ENCODE measurements at regions not wholly inside any gene's neighbourhood (a gene's known extent, or its start where the extent isn't known, plus 50 kb on each side); places are given as distances from the start of the nearest gene placed in this dataset.

DNA sequence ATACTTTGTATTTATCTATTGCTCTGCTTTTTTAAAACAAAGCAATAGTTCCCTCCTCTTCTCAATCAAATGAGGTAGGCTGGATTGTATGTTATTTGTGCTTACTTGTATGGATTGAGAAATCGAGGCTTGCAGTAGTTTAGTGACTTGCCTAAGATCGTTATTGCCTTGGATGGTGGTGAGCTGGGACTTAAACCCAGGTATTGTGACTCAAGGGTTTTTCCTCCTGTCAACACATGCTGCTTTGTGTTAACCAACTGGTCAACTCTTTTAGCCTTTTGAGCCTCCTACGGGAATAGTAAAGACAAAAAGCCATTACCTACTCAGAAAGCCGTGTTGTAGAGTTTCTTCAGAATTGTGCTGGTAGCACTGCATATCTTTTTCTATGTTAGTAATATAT lies 95.2 kb upstream of the THUMPD2 start:
- ChIA-PET CTCF (interaction anchor here (0.5 kb wide), 1 partner anchor 1942 kb away, joined by 4 read pairs; no protein-coding TSS in a partner anchor), POLR2A (no interaction called here)
- no peak for DNase-seq (ENCODE audit: extremely low spot score)
- TF ChIP-seq ELF4 (IDR thresholded peaks at IDR 0.05) = no peak
- no peak for TF ChIP-seq SUZ12 (IDR thresholded peaks at IDR 0.05)
- TF ChIP-seq L3MBTL2 (conservative IDR thresholded peaks at IDR 0.05) = no peak
- TF ChIP-seq FOXK2 (IDR thresholded peaks at IDR 0.05) = no peak
- TF ChIP-seq NFRKB (IDR thresholded peaks at IDR 0.05) = no peak
- no peak for TF ChIP-seq ZNF384 (IDR thresholded peaks at IDR 0.05)
- no peak for TF ChIP-seq HDGF (IDR thresholded peaks at IDR 0.05; ENCODE audit: borderline replicate concordance)
- no peak for TF ChIP-seq TARDBP (IDR thresholded peaks at IDR 0.05)
- no peak for TF ChIP-seq FOXA1 (IDR thresholded peaks at IDR 0.05)
- no peak for TF ChIP-seq CTBP1 (IDR thresholded peaks at IDR 0.05; ENCODE audit: borderline replicate concordance)
- TF ChIP-seq LEF1 (IDR thresholded peaks at IDR 0.05; ENCODE audit: borderline replicate concordance) = no peak
- no peak for TF ChIP-seq BHLHE40 (IDR thresholded peaks at IDR 0.05; ENCODE audit: borderline replicate concordance)
- TF ChIP-seq PKNOX1 (IDR thresholded peaks at IDR 0.05) = no peak
- TF ChIP-seq FOXM1 (IDR thresholded peaks at IDR 0.05; ENCODE audit: borderline replicate concordance) = no peak
- no peak for TF ChIP-seq ARNT (IDR thresholded peaks at IDR 0.05)

DNA sequence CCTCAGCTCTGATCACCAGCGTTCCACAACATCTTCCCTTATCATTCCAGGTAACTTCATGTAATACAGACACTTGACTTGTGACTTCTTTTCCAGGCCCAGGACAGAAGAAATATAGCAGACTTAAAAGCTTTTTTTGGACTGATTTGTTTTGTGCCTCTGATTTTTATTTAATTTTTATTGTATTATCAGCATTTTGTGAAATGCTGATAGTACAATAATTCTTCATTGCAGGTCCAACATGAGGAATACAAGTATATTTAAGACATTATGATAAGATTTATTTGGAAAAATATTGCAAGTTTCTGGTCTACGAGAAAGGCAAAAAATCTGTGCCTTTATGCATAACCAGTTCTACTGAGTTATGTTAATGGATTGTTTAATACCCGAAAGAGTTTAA lies 94.5 kb upstream of the THUMPD2 start:
- POLR2A ChIA-PET = no interaction called here
- DNase-seq (ENCODE audit: extremely low spot score) = no peak
- TF ChIP-seq CTBP1 (IDR thresholded peaks at IDR 0.05; ENCODE audit: borderline replicate concordance) (no peak), FOXA1 (IDR thresholded peaks at IDR 0.05) (no peak), BHLHE40 (IDR thresholded peaks at IDR 0.05; ENCODE audit: borderline replicate concordance) (no peak), FOXM1 (IDR thresholded peaks at IDR 0.05; ENCODE audit: borderline replicate concordance) (no peak), ARNT (IDR thresholded peaks at IDR 0.05) (no peak), L3MBTL2 (conservative IDR thresholded peaks at IDR 0.05) (no peak)
- CTCF ChIA-PET = no interaction called here

DNA sequence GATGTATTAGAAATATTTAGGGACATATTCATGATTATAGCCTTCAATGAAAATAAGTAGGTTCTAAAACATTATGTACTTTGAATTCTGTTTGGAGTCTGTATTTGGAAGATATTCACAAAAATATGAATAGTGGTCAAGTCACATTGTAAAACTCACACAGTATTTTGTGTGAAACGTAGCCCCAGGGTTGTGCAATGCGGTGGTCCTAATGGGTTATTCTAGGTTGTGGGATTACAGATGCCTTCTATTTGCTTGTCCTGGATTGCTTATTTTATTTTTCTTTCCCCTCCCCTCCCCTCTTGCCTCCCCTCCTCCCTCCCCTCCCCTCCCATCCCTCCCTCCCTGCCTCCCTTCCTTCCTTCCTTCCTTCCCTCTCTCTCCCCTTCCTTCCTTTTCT lies 93.7 kb upstream of the THUMPD2 start:
- no peak for TF ChIP-seq CTBP1 (IDR thresholded peaks at IDR 0.05; ENCODE audit: borderline replicate concordance)
- TF ChIP-seq LEF1 (IDR thresholded peaks at IDR 0.05; ENCODE audit: borderline replicate concordance) = no peak
- no peak for TF ChIP-seq FOXA1 (IDR thresholded peaks at IDR 0.05)
- TF ChIP-seq HDGF (IDR thresholded peaks at IDR 0.05; ENCODE audit: borderline replicate concordance) = no peak
- TF ChIP-seq SP1 (IDR thresholded peaks at IDR 0.05) = no peak
- TF ChIP-seq FOXK2 (IDR thresholded peaks at IDR 0.05) = no peak
- CTCF ChIA-PET = no interaction called here

DNA sequence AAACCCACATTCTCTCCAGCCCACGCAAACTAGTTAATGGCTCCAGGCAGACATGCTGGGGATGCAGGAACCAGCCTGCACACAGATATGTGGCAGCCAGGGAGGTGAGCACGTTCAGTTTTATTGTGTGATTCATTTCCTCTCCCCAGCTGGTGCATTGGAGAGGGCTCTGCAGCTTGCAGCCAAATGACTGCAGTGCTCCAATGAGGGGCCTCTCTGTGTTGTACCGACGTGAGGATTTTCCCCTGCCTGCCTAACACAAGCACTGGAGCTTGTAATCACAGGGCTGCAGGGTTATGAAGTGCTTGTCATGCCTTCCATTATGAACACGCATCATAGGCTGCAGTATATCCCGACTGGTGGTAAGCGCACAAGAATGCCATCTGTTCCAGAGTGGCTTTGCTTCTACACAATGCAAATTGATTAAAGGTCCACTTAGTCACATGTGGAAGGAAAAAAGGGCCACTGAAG lies 92.3 kb upstream of the THUMPD2 start:
- ChIA-PET POLR2A (no interaction called here), CTCF (no interaction called here)
- no peak for TF ChIP-seq ZNF384 (IDR thresholded peaks at IDR 0.05)
- TF ChIP-seq FOXA1 (IDR thresholded peaks at IDR 0.05) = no peak
- no peak for TF ChIP-seq FOXK2 (IDR thresholded peaks at IDR 0.05)
- TF ChIP-seq ARNT (IDR thresholded peaks at IDR 0.05) = no peak
- TF ChIP-seq CTBP1 (IDR thresholded peaks at IDR 0.05; ENCODE audit: borderline replicate concordance) = no peak
- no peak for TF ChIP-seq BHLHE40 (IDR thresholded peaks at IDR 0.05; ENCODE audit: borderline replicate concordance)
- no peak for TF ChIP-seq L3MBTL2 (conservative IDR thresholded peaks at IDR 0.05)
- no peak for TF ChIP-seq PKNOX1 (IDR thresholded peaks at IDR 0.05)
- no peak for DNase-seq (ENCODE audit: extremely low spot score)

More for the DNA sequence above, 93.7 kb upstream of the THUMPD2 start:
- POLR2A ChIA-PET = no interaction called here
- no peak for DNase-seq (ENCODE audit: extremely low spot score)

DNA sequence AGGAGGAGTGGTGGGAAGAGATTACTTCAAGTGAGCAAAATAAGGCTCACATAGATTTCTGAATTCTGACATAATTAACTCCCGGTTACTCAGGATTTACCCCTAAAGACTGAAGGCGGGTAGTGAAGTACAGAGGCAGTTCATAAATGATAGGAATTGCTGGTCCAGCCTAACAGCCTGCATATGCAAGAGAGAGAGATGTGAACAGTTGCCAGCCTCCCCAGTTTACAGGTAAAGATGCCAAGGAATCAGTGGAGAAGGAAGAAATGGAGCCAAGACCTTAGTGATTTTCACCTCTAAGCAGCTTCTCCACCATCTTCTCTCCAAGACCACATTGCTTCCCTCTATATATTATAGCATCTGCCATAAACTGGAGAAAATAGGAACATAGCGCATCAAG lies 91.8 kb upstream of the THUMPD2 start:
- TF ChIP-seq ZNF384 (IDR thresholded peaks at IDR 0.05) = no peak
- no peak for TF ChIP-seq ARNT (IDR thresholded peaks at IDR 0.05)
- no peak for TF ChIP-seq HDGF (IDR thresholded peaks at IDR 0.05; ENCODE audit: borderline replicate concordance)
- no peak for TF ChIP-seq FOXK2 (IDR thresholded peaks at IDR 0.05)
- TF ChIP-seq SUZ12 (IDR thresholded peaks at IDR 0.05) = no peak
- TF ChIP-seq CTBP1 (IDR thresholded peaks at IDR 0.05; ENCODE audit: borderline replicate concordance) = no peak
- TF ChIP-seq BHLHE40 (IDR thresholded peaks at IDR 0.05; ENCODE audit: borderline replicate concordance) = no peak
- TF ChIP-seq SP1 (IDR thresholded peaks at IDR 0.05) = no peak
- TF ChIP-seq NFRKB (IDR thresholded peaks at IDR 0.05) = no peak
- TF ChIP-seq LEF1 (IDR thresholded peaks at IDR 0.05; ENCODE audit: borderline replicate concordance) = no peak
- TF ChIP-seq FOXM1 (IDR thresholded peaks at IDR 0.05; ENCODE audit: borderline replicate concordance) = no peak
- TF ChIP-seq TARDBP (IDR thresholded peaks at IDR 0.05) = no peak
- TF ChIP-seq FOXA1 (IDR thresholded peaks at IDR 0.05) = no peak
- CTCF ChIA-PET = no interaction called here
- POLR2A ChIA-PET = no interaction called here
- no peak for DNase-seq (ENCODE audit: extremely low spot score)

DNA sequence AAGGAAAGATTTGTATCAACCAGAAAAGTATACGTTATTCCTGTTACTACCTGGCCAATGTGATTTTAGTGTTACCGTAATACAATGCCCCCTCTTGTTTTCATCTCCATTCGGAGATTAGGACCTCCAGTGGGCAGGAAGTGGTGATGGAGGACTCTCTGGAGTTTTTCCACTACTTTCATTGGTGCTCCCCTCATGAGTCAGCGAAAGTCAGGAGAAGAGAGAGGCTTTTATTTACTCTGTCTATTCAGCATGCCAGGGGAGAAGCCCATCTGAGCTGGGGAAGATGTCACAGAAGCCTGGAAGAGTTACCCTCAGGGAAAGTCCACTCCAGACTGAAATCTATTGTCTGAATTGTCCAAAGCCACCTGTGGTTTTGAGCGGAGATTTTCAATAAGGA lies 88.2 kb upstream of the THUMPD2 start:
- CTCF ChIA-PET = no interaction called here
- no peak for DNase-seq (ENCODE audit: extremely low spot score)
- TF ChIP-seq SP1 (IDR thresholded peaks at IDR 0.05) = no peak
- no peak for TF ChIP-seq FOXK2 (IDR thresholded peaks at IDR 0.05)
- TF ChIP-seq TARDBP (IDR thresholded peaks at IDR 0.05) = no peak
- TF ChIP-seq FOXA1 (IDR thresholded peaks at IDR 0.05) = no peak
- TF ChIP-seq L3MBTL2 (conservative IDR thresholded peaks at IDR 0.05) = no peak
- TF ChIP-seq BHLHE40 (IDR thresholded peaks at IDR 0.05; ENCODE audit: borderline replicate concordance) = no peak
- TF ChIP-seq NFRKB (IDR thresholded peaks at IDR 0.05) = no peak
- no peak for TF ChIP-seq HDGF (IDR thresholded peaks at IDR 0.05; ENCODE audit: borderline replicate concordance)
- no peak for TF ChIP-seq PKNOX1 (IDR thresholded peaks at IDR 0.05)
- TF ChIP-seq LEF1 (IDR thresholded peaks at IDR 0.05; ENCODE audit: borderline replicate concordance) = no peak
- TF ChIP-seq ZNF384 (IDR thresholded peaks at IDR 0.05) = no peak
- TF ChIP-seq SUZ12 (IDR thresholded peaks at IDR 0.05) = no peak
- no peak for TF ChIP-seq ELF4 (IDR thresholded peaks at IDR 0.05)
- TF ChIP-seq CTBP1 (IDR thresholded peaks at IDR 0.05; ENCODE audit: borderline replicate concordance) = no peak
- POLR2A ChIA-PET = interaction anchor here (0.6 kb wide), 1 partner anchor 11 kb away, joined by 3 read pairs; no protein-coding TSS in a partner anchor
